Bronchial epithelial cell (primary cell): ENCODE measurements at regions not wholly inside any gene's neighbourhood (a gene's known extent, or its start where the extent isn't known, plus 50 kb on each side); places are given as distances from the start of the nearest gene placed in this dataset.

Source experiments
- DNase-seq: peaks from one replicate; pipeline ENCODE4 v3.0.0-alpha.2; 2010; ENCODE audit warnings: low read depth
- FAIRE-seq: peaks from 2 replicates; lab custom pipeline; 2011; peaks lifted over from hg19 to GRCh38; lab: Jason Lieb, UNC
- H3K27me3 ChIP-seq: 2 replicates; pipeline ENCODE4 v1.5.1; 2011; ENCODE audit warnings: low read length; ENCODE audit not compliant: control insufficient read depth, insufficient read depth
- H3K36me3 ChIP-seq: 2 replicates; pipeline ENCODE4 v1.5.1; 2011; ENCODE audit warnings: low read length; ENCODE audit not compliant: control insufficient read depth, insufficient read depth
- H3K4me3 ChIP-seq: 2 replicates; pipeline ENCODE4 v1.5.1; 2011; ENCODE audit warnings: mild to moderate bottlenecking, low read depth, low read length, control low read depth
- TF ChIP-seq, protein P1 (sequence below): IDR thresholded peaks from 2 replicates; pipeline ENCODE4 v1.5.1; 2011; ENCODE audit warnings: mild to moderate bottlenecking, moderate library complexity, low read length, control low read depth, inconsistent platforms; ENCODE audit not compliant: insufficient read depth, severe bottlenecking

DNA sequence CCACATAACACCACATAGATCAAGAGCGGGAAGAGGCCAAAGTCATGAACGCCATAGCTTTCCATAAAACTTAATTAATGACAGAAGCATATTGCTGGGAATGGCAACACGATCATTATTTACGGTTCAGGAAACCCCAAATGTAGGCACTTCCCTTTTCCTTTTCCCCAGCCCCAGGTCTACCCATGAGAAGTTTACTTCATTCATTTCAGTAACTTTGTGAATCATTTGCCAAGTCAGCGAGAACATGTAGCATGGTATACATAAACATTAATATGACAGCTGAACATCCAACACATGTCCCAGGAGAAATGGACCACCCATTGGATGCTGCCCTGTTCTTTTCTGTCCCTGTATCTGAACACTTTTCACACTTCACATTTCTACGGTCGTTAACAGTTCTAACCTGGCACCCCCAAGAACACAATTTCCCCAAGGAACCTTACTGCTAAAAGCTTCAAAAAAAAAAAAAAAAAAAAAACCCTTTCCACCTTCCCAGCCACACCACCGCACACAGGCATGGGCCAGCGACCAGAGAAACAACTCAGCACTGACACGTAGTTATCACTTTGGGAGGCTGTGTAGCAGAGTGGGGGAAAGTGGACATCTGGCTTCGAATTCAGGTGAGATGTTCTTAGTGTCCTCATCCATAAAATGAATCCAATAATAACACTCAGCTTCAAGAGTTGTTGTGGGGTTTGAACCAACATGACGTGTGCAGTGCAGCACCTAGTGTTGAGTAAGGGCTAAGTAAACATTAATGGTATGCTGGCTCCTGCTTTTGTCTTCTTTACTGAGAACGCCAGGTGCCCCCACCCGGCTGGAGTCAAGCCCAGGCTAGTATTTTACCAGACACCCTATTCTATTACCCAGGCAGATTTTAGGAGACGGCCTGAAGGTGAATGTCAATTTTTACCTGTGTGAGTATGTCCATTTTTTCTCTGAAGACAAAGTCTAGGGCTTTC is 371.5 kb downstream of the LNPK start:
- DNase-seq = peak; percentile 93
- peaks cover 2% of the 10 kb centered on the region for H3K27me3 ChIP-seq
- no peak for FAIRE-seq

DNA sequence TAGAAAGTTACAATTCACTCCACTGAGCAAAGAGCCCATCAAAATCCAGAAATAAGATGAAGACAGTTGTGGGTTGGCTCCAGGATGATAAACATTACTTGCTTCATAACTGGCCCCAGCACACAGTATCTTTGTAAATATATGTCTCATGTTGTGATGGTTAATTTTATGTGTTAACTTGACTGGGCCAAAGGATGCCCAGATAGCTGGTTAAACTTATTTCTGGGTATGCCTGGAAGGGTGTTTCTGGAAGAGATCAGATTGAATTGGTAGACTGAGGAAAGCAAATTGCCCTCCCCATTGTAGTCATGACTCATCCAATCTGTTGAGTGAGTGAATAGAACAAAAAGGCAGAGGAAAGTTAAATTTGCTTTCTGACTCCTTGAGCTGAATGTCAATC is 373.8 kb downstream of the LNPK start:
- FAIRE-seq = no peak
- no peaks in the 10 kb centered on the region for H3K36me3 ChIP-seq

More for the DNA sequence above, 371.5 kb downstream of the LNPK start:
- H3K4me3 ChIP-seq = no peak overlapping the region
- H3K36me3 ChIP-seq = no peaks in the 10 kb centered on the region
- TF ChIP-seq, protein P1, sequence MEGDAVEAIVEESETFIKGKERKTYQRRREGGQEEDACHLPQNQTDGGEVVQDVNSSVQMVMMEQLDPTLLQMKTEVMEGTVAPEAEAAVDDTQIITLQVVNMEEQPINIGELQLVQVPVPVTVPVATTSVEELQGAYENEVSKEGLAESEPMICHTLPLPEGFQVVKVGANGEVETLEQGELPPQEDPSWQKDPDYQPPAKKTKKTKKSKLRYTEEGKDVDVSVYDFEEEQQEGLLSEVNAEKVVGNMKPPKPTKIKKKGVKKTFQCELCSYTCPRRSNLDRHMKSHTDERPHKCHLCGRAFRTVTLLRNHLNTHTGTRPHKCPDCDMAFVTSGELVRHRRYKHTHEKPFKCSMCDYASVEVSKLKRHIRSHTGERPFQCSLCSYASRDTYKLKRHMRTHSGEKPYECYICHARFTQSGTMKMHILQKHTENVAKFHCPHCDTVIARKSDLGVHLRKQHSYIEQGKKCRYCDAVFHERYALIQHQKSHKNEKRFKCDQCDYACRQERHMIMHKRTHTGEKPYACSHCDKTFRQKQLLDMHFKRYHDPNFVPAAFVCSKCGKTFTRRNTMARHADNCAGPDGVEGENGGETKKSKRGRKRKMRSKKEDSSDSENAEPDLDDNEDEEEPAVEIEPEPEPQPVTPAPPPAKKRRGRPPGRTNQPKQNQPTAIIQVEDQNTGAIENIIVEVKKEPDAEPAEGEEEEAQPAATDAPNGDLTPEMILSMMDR = peak; percentile 5

DNA sequence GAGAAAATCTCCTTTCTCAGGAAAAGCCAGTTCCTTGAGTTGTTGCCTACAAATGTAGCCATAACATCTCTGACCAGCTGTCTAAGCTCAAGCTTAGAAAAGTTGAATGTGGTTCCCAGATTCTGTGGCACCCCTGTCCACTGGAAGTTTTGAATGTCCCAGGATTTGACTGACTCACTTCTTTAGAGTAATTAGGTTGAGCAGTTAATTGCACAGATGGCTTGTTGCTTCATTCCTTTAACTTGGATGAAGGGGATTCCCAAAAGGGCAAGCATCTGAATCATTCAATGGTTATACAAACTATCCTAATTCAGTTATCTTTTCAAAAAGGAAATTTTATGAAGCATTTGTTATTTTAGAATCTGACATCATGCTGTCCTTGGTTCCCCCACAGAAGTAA is 374.7 kb downstream of the LNPK start:
- H3K4me3 ChIP-seq = no peak overlapping the region
- TF ChIP-seq, protein P1 = no peak
- no peaks in the 10 kb centered on the region for H3K36me3 ChIP-seq
- DNase-seq (no peak), FAIRE-seq (no peak)
- peaks cover 2% of the 10 kb centered on the region for H3K27me3 ChIP-seq

More for the DNA sequence above, 373.8 kb downstream of the LNPK start:
- TF ChIP-seq, protein P1 = no peak
- peaks cover 2% of the 10 kb centered on the region for H3K27me3 ChIP-seq
- no peak for DNase-seq
- H3K4me3 ChIP-seq = no peak overlapping the region

DNA sequence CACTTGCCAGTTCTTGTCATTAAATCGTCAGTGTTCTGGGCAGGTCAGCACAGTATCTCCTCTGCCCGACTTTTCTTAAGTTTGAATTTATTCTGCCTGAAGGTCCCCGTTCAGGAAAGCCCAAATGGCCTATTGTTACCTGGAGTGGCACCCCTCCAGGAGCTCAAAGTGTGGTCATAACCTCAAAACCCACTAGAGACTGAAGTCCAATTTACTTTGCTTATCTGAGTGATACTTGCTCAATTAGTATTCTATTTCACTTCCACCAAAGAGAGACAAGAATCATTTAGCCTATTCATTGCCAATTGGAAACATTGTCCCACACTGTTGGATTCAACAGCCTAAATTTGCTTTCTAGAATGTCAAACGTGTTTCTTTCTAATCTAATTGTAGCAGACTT is 375.3 kb downstream of the LNPK start:
- Histone ChIP-seq H3K27me3 (peaks cover 2% of the 10 kb centered on the region), H3K36me3 (no peaks in the 10 kb centered on the region)
- DNase-seq = no peak

DNA sequence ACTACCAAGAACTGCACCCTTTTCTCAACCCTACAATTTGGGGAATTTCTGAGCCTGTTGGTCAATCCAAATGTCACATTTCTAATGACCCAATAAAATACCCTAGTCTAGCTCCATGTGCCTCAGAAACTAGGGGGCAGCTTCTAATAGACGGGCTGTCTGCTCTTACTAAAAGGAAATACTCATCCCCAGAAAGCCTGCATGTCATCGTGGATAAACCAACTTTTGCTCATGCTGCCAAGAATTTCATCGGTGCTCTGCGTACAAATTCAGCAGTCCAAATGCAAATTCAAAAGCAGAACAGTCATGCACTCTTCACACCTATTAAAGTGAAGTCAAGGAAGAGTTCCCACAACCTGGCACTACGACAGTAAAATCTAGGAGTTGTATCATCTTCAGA is 377.3 kb downstream of the LNPK start:
- H3K36me3 ChIP-seq = no peaks in the 10 kb centered on the region
- no peak overlapping the region for H3K4me3 ChIP-seq
- TF ChIP-seq, protein P1 = no peak
- H3K27me3 ChIP-seq = peaks cover 2% of the 10 kb centered on the region
- DNase-seq (no peak), FAIRE-seq (no peak)

More for the DNA sequence above, 375.3 kb downstream of the LNPK start:
- FAIRE-seq = no peak
- TF ChIP-seq, protein P1 = no peak
- H3K4me3 ChIP-seq = no peak overlapping the region
